Erythroblast (primary cell): ENCODE measurements at regions not wholly inside any gene's neighbourhood (a gene's known extent, or its start where the extent isn't known, plus 50 kb on each side); places are given as distances from the start of the nearest gene placed in this dataset.

ENCODE experiments used
- GATA1 ChIP-seq: IDR thresholded peaks from 2 replicates; pipeline ENCODE4 v1.6.1; 2011; ENCODE audit warnings: low read depth, mild to moderate bottlenecking, control low read depth, low read length, moderate library complexity
- POLR2A ChIP-seq: IDR thresholded peaks from 2 replicates; pipeline ENCODE4 v1.6.1; 2011; ENCODE audit warnings: mild to moderate bottlenecking, low read length

DNA sequence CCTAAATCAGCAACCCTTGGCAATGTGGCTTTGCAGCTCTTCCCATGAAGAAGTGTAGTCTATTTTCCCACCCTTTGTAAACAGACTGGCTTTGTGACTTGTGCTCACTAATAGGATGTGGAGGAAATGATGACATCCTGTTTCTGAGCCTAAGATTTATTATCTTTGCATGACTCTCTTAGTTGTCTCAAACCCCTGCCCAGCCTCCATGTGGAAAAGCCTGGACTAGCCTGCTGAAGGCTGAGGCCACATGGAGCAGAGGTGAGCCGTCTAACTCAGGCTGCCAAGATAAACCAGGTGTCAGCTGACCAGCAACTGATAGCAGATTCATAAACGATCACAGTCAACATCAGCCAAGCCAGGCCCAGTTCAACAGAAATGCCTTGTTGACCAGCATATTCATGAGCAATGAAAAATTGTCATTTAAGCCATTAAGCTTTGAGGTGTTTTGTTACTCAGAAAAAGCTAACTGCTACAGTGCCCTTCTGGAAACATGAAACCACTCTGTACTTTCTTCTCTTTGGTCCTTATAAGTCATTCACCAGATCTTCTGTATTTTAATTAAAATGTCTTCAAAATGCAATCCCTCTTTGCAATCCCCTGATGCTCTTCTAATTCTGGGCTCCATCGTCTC is 586.3 kb upstream of the ANKRD30A start:
- TF ChIP-seq POLR2A (no peak), GATA1 (no peak)
